ENCODE measurements at regions not wholly inside any gene's neighbourhood (a gene's known extent, or its start where the extent isn't known, plus 50 kb on each side); places are given as distances from the start of the nearest gene placed in this dataset.

GRCh38 chr4:10288830-10289537, 168.2 kb downstream of the ZNF518B start:
- DNase-seq, result no peak
- intact Hi-C loops (cut with DNase I; ENCODE audit: low total_unique reads), result no loop called here
- H3K27me3 ChIP-seq, result no peaks in the 10 kb centered on the region
- H3K9me3 ChIP-seq, result no peaks in the 10 kb centered on the region
- H3K36me3 ChIP-seq, result no peaks in the 10 kb centered on the region
- TF ChIP-seq CTCF (IDR thresholded peaks at IDR 0.05), result no peak
- no peaks in the 10 kb centered on the region for H3K4me1 ChIP-seq
- H3K4me3 ChIP-seq, result no peak overlapping the region
- no peak overlapping the region for H3K27ac ChIP-seq

GRCh38 chr4:10285028-10285427, 168.4 kb upstream of the WDR1 start:
- Histone ChIP-seq H3K27ac (no peak overlapping the region), H3K9me3 (no peaks in the 10 kb centered on the region), H3K27me3 (no peaks in the 10 kb centered on the region), H3K36me3 (no peaks in the 10 kb centered on the region), H3K4me1 (peaks cover 0 to 10% (median 0%) of the 10 kb centered on the region in 4 donors), H3K4me3 (no peak overlapping the region)
- TF ChIP-seq CTCF (IDR thresholded peaks at IDR 0.05), result no peak
- intact Hi-C loops (cut with DNase I; ENCODE audit: low total_unique reads), result no loop called here
- no peak for DNase-seq

GRCh38 chr4:10283761-10284160, 167.2 kb upstream of the WDR1 start:
- H3K27me3 ChIP-seq, result no peaks in the 10 kb centered on the region
- intact Hi-C loops (cut with DNase I; ENCODE audit: low total_unique reads), result no loop called here
- H3K4me1 ChIP-seq, result peaks cover 0 to 10% (median 0%) of the 10 kb centered on the region in 4 donors
- DNase-seq, result no peak
- TF ChIP-seq CTCF (IDR thresholded peaks at IDR 0.05), result no peak
- H3K36me3 ChIP-seq, result no peaks in the 10 kb centered on the region
- no peak overlapping the region for H3K4me3 ChIP-seq
- no peaks in the 10 kb centered on the region for H3K9me3 ChIP-seq
- H3K27ac ChIP-seq, result no peak overlapping the region

GRCh38 chr4:10281996-10282395, 165.4 kb upstream of the WDR1 start:
- TF ChIP-seq CTCF (IDR thresholded peaks at IDR 0.05), result no peak
- no peak for DNase-seq
- Histone ChIP-seq H3K4me1 (peaks cover 0 to 10% (median 0%) of the 10 kb centered on the region in 4 donors), H3K4me3 (no peak overlapping the region), H3K9me3 (no peaks in the 10 kb centered on the region), H3K27me3 (no peaks in the 10 kb centered on the region), H3K36me3 (no peaks in the 10 kb centered on the region), H3K27ac (no peak overlapping the region)
- intact Hi-C loops (cut with DNase I; ENCODE audit: low total_unique reads), result no loop called here

- no peak overlapping the region for H3K27ac ChIP-seq
- intact Hi-C loops (cut with DNase I; ENCODE audit: low total_unique reads), result no loop called here
- TF ChIP-seq CTCF (IDR thresholded peaks at IDR 0.05), result no peak
- H3K4me1 ChIP-seq, result peaks cover 0 to 10% (median 0%) of the 10 kb centered on the region in 4 donors
- H3K4me3 ChIP-seq, result no peak overlapping the region
- H3K27me3 ChIP-seq, result no peaks in the 10 kb centered on the region
- H3K36me3 ChIP-seq, result no peaks in the 10 kb centered on the region
- DNase-seq, result no peak
- H3K9me3 ChIP-seq, result no peaks in the 10 kb centered on the region
Observed at GRCh38 chr4:10279261-10279660, 162.7 kb upstream of the WDR1 start.

All from tibial artery (tissue), 4 donors.